GM23338 (cell line): ENCODE measurements at regions not wholly inside any gene's neighbourhood (a gene's known extent, or its start where the extent isn't known, plus 50 kb on each side); places are given as distances from the start of the nearest gene placed in this dataset.

Experiments
- ATAC-seq: fragments of 200-7000 bp; cut with Tn5 transposase; 3 replicates; pipeline ENCODE4 v1.9.1; 2020
- DNase-seq: peaks from one replicate; pipeline ENCODE4 v3.0.0-alpha.2; 2015; ENCODE audit warnings: low spot score
- H2AFZ ChIP-seq: fragments of 200-600 bp; sonication (generic); 2 replicates; pipeline ENCODE4 v1.8.0; 2016; ENCODE audit warnings: antibody characterized with exemption, mild to moderate bottlenecking, moderate library complexity
- H3F3A ChIP-seq: fragments of 200-600 bp; sonication (generic); replicated peaks from 2 replicates; pipeline ENCODE4 v1.8.0; 2017; ENCODE audit warnings: antibody characterized with exemption, mixed run types, low read depth
- H3K27ac ChIP-seq: fragments of 200-600 bp; sonication (generic); 2 replicates; pipeline ENCODE4 v1.6.1; 2016; ENCODE audit warnings: low read depth
- H3K27me3 ChIP-seq: fragments of 200-600 bp; sonication (generic); 2 replicates; pipeline ENCODE4 v1.8.0; 2016; ENCODE audit warnings: mild to moderate bottlenecking, mixed run types, moderate library complexity; ENCODE audit not compliant: insufficient read depth
- H3K36me3 ChIP-seq: fragments of 200-600 bp; sonication (generic); 2 replicates; pipeline ENCODE4 v1.8.0; 2016; ENCODE audit warnings: mild to moderate bottlenecking; ENCODE audit not compliant: insufficient read depth
- H3K4me1 ChIP-seq: fragments of 200-600 bp; sonication (generic); 2 replicates; pipeline ENCODE4 v1.8.0; 2016; ENCODE audit warnings: mild to moderate bottlenecking, moderate library complexity; ENCODE audit not compliant: insufficient read depth
- H3K4me2 ChIP-seq: fragments of 200-600 bp; sonication (generic); 2 replicates; pipeline ENCODE4 v1.7.1; 2017; ENCODE audit warnings: mixed run types
- H3K4me3 ChIP-seq: fragments of 200-600 bp; sonication (generic); 2 replicates; pipeline ENCODE4 v1.6.1; 2016; ENCODE audit warnings: mixed run types
- H3K79me2 ChIP-seq: fragments of 200-600 bp; sonication (generic); replicated peaks from 2 replicates; pipeline ENCODE4 v1.8.0; 2017; ENCODE audit warnings: mild to moderate bottlenecking; ENCODE audit not compliant: insufficient read depth
- H3K9me2 ChIP-seq: fragments of 200-600 bp; sonication (generic); 2 replicates; pipeline ENCODE4 v1.8.0; 2017; ENCODE audit not compliant: insufficient read depth
- H4K20me1 ChIP-seq: fragments of 200-600 bp; sonication (generic); replicated peaks from 2 replicates; pipeline ENCODE4 v1.8.0; 2017; ENCODE audit warnings: mild to moderate bottlenecking; ENCODE audit not compliant: insufficient read depth
- H3K27ac Mint-ChIP-seq: 2 replicates; pipeline ENCODE4 v1.8.0; 2020; ENCODE audit warnings: inconsistent platforms, mild to moderate bottlenecking, moderate library complexity, mixed read lengths
- H3K27me3 Mint-ChIP-seq: 3 replicates; pipeline ENCODE4 v1.8.0; 2022; ENCODE audit warnings: low read depth, mild to moderate bottlenecking, moderate library complexity, mixed read lengths, inconsistent platforms; ENCODE audit not compliant: insufficient read depth, poor library complexity
- H3K36me3 Mint-ChIP-seq: 3 replicates; pipeline ENCODE4 v1.8.0; 2021; ENCODE audit warnings: low read depth, mild to moderate bottlenecking, inconsistent platforms, moderate library complexity, mixed read lengths
- H3K4me1 Mint-ChIP-seq: 3 replicates; pipeline ENCODE4 v1.8.0; 2020; ENCODE audit warnings: mild to moderate bottlenecking, inconsistent platforms, mixed read lengths
- H3K4me3 Mint-ChIP-seq: 3 replicates; pipeline ENCODE4 v1.8.0; 2021; ENCODE audit warnings: moderate library complexity, mild to moderate bottlenecking, inconsistent platforms, mixed read lengths
- H3K9me3 Mint-ChIP-seq: 3 replicates; pipeline ENCODE4 v1.8.0; 2020; ENCODE audit warnings: moderate library complexity, mild to moderate bottlenecking, inconsistent platforms, mixed read lengths
- CREB1 ChIP-seq: fragments of 250-450 bp; sonication (Bioruptor Pico); IDR thresholded peaks from 2 replicates; pipeline ENCODE4 v1.5.0; 2020; ENCODE audit warnings: low read depth, mild to moderate bottlenecking, moderate library complexity
- EZH2 ChIP-seq: fragments of 200-600 bp; sonication (generic); IDR thresholded peaks from one replicate; pipeline ENCODE4 v1.8.0; 2017; ENCODE audit warnings: antibody characterized with exemption, mild to moderate bottlenecking, low read depth; ENCODE audit not compliant: unreplicated experiment
- EZH2phosphoT487 ChIP-seq: fragments of 200-600 bp; sonication (generic); IDR thresholded peaks from one replicate; pipeline ENCODE4 v1.8.1; 2018; ENCODE audit warnings: antibody characterized with exemption; ENCODE audit not compliant: unreplicated experiment
- JUNB ChIP-seq: IDR thresholded peaks from one replicate; pipeline ENCODE4 v1.6.1; 2016; ENCODE audit warnings: antibody characterized with exemption; ENCODE audit not compliant: unreplicated experiment
- NANOG ChIP-seq: IDR thresholded peaks from 2 replicates; pipeline ENCODE4 v1.6.1; 2016; ENCODE audit warnings: antibody characterized with exemption, borderline replicate concordance
- POLR2AphosphoS5 ChIP-seq: IDR thresholded peaks from 2 replicates; pipeline ENCODE4 v1.6.1; 2016; ENCODE audit warnings: antibody characterized with exemption, low read depth
- STAT1 ChIP-seq: IDR thresholded peaks from one replicate; pipeline ENCODE4 v1.6.1; 2016; ENCODE audit warnings: antibody characterized with exemption; ENCODE audit not compliant: unreplicated experiment
- ZNF114 ChIP-seq: fragments of 250-450 bp; sonication (Bioruptor Pico); IDR thresholded peaks from 2 replicates; pipeline ENCODE4 v1.5.0; 2020; ENCODE audit warnings: mild to moderate bottlenecking, moderate library complexity
- ZNF331 ChIP-seq: fragments of 250-450 bp; sonication (Bioruptor Pico); IDR thresholded peaks from 2 replicates; pipeline ENCODE4 v1.5.0; 2020; ENCODE audit warnings: low read depth, mild to moderate bottlenecking, moderate library complexity
- ZNF462 ChIP-seq: fragments of 250-450 bp; sonication (Bioruptor Pico); IDR thresholded peaks from 2 replicates; pipeline ENCODE4 v1.5.0; 2020; ENCODE audit warnings: mild to moderate bottlenecking, moderate library complexity
- TF ChIP-seq, protein P1 (sequence below), 2 experiments: fragments of 200-600 bp in 1 of 2; sonication (generic) in 1 of 2; conservative IDR thresholded peaks; 2 replicates each; pipeline versions ENCODE4 v1.5.1 to v1.6.1; 2016 to 2017; ENCODE audit warnings: antibody characterized with exemption in 2 of 2, low read depth in 2 of 2, mild to moderate bottlenecking in 2 of 2, moderate library complexity in 1 of 2
- TF ChIP-seq, protein P2 (sequence below): IDR thresholded peaks from one replicate; pipeline ENCODE4 v1.6.1; 2018; ENCODE audit warnings: antibody characterized with exemption; ENCODE audit not compliant: unreplicated experiment
- TF ChIP-seq, protein P3 (sequence below): IDR thresholded peaks from 2 replicates; pipeline ENCODE4 v1.6.1; 2016; ENCODE audit warnings: antibody characterized with exemption

- Mint-ChIP-seq H3K27me3 (peaks cover 2% of the 10 kb centered on the region), H3K4me1 (peaks cover 12% of the 10 kb centered on the region), H3K4me3 (no peak overlapping the region), H3K9me3 (no peaks in the 10 kb centered on the region), H3K27ac (no peak overlapping the region; the same call in 1 of the 2 replicates), H3K36me3 (no peaks in the 10 kb centered on the region)
- Histone ChIP-seq H3K27me3 (no peaks in the 10 kb centered on the region), H3F3A (no peaks in the 10 kb centered on the region), H3K4me1 (peaks cover 7% of the 10 kb centered on the region; the same call in 1 of the 2 replicates), H3K36me3 (no peaks in the 10 kb centered on the region), H3K9me2 (no peaks in the 10 kb centered on the region), H4K20me1 (no peaks in the 10 kb centered on the region), H3K4me3 (no peak overlapping the region), H3K27ac (no peak overlapping the region), H2AFZ (peak overlapping the region; percentile 48; the same call in 1 of the 2 replicates), H3K79me2 (no peaks in the 10 kb centered on the region), H3K4me2 (no peak overlapping the region)
- no peak for ATAC-seq
- TF ChIP-seq EZH2 (no peak), EZH2phosphoT487 (no peak), JUNB (no peak), ZNF114 (no peak), ZNF462 (CRISPR knock-in tag) (no peak), NANOG (no peak), POLR2AphosphoS5 (no peak), STAT1 (no peak), CREB1 (CRISPR knock-in tag) (no peak), ZNF331 (CRISPR knock-in tag) (no peak)
- TF ChIP-seq, protein P1, sequence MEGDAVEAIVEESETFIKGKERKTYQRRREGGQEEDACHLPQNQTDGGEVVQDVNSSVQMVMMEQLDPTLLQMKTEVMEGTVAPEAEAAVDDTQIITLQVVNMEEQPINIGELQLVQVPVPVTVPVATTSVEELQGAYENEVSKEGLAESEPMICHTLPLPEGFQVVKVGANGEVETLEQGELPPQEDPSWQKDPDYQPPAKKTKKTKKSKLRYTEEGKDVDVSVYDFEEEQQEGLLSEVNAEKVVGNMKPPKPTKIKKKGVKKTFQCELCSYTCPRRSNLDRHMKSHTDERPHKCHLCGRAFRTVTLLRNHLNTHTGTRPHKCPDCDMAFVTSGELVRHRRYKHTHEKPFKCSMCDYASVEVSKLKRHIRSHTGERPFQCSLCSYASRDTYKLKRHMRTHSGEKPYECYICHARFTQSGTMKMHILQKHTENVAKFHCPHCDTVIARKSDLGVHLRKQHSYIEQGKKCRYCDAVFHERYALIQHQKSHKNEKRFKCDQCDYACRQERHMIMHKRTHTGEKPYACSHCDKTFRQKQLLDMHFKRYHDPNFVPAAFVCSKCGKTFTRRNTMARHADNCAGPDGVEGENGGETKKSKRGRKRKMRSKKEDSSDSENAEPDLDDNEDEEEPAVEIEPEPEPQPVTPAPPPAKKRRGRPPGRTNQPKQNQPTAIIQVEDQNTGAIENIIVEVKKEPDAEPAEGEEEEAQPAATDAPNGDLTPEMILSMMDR (conservative IDR thresholded peaks at IDR 0.05; ENCODE audit: low read depth in 2 of 2), result no peak
- TF ChIP-seq, protein P2, sequence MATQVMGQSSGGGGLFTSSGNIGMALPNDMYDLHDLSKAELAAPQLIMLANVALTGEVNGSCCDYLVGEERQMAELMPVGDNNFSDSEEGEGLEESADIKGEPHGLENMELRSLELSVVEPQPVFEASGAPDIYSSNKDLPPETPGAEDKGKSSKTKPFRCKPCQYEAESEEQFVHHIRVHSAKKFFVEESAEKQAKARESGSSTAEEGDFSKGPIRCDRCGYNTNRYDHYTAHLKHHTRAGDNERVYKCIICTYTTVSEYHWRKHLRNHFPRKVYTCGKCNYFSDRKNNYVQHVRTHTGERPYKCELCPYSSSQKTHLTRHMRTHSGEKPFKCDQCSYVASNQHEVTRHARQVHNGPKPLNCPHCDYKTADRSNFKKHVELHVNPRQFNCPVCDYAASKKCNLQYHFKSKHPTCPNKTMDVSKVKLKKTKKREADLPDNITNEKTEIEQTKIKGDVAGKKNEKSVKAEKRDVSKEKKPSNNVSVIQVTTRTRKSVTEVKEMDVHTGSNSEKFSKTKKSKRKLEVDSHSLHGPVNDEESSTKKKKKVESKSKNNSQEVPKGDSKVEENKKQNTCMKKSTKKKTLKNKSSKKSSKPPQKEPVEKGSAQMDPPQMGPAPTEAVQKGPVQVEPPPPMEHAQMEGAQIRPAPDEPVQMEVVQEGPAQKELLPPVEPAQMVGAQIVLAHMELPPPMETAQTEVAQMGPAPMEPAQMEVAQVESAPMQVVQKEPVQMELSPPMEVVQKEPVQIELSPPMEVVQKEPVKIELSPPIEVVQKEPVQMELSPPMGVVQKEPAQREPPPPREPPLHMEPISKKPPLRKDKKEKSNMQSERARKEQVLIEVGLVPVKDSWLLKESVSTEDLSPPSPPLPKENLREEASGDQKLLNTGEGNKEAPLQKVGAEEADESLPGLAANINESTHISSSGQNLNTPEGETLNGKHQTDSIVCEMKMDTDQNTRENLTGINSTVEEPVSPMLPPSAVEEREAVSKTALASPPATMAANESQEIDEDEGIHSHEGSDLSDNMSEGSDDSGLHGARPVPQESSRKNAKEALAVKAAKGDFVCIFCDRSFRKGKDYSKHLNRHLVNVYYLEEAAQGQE, result no peak
- TF ChIP-seq, protein P3, sequence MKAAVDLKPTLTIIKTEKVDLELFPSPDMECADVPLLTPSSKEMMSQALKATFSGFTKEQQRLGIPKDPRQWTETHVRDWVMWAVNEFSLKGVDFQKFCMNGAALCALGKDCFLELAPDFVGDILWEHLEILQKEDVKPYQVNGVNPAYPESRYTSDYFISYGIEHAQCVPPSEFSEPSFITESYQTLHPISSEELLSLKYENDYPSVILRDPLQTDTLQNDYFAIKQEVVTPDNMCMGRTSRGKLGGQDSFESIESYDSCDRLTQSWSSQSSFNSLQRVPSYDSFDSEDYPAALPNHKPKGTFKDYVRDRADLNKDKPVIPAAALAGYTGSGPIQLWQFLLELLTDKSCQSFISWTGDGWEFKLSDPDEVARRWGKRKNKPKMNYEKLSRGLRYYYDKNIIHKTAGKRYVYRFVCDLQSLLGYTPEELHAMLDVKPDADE, result no peak
- DNase-seq, result no peak
Observed at GRCh38 chr2:198698230-198698629, 759.5 kb downstream of the SATB2 start.
